ENCODE measurements at regions not wholly inside any gene's neighbourhood (a gene's known extent, or its start where the extent isn't known, plus 50 kb on each side); places are given as distances from the start of the nearest gene placed in this dataset.

- Histone ChIP-seq H3K4me3 (replicated peaks; ENCODE audit: insufficient read depth, low read length) (no peak overlapping the region), H3K27ac (replicated peaks) (no peak overlapping the region), H3K27me3 (ENCODE audit: insufficient read depth, poor library complexity, severe bottlenecking) (no peaks in the 10 kb centered on the region)
- TF ChIP-seq GABPA (IDR thresholded peaks at IDR 0.05; ENCODE audit: low read depth) (no peak), POLR2AphosphoS5 (IDR thresholded peaks at IDR 0.05; ENCODE audit: low read depth) (no peak), REST (IDR thresholded peaks at IDR 0.05; ENCODE audit: insufficient replicate concordance, low read depth) (no peak), CTCF (IDR thresholded peaks at IDR 0.05; ENCODE audit: insufficient read depth, low read length) (no peak), SPI1 (IDR thresholded peaks at IDR 0.05; ENCODE audit: borderline replicate concordance, low read depth) (no peak)
- no peak for DNase-seq (ENCODE audit: low read depth in 1 of 2, low spot score in 1 of 2)
Observed at GRCh38 chr2:41484858-41485234, 563.0 kb upstream of the PKDCC start.

- Histone ChIP-seq H3K27ac (replicated peaks) (no peak overlapping the region), H3K27me3 (ENCODE audit: insufficient read depth, poor library complexity, severe bottlenecking) (no peaks in the 10 kb centered on the region), H3K4me3 (replicated peaks; ENCODE audit: insufficient read depth, low read length) (no peak overlapping the region)
- no peak for DNase-seq (ENCODE audit: low read depth in 1 of 2, low spot score in 1 of 2)
- TF ChIP-seq REST (IDR thresholded peaks at IDR 0.05; ENCODE audit: insufficient replicate concordance, low read depth), result no peak
- TF ChIP-seq CTCF (IDR thresholded peaks at IDR 0.05; ENCODE audit: insufficient read depth, low read length), result no peak
- no peak for TF ChIP-seq GABPA (IDR thresholded peaks at IDR 0.05; ENCODE audit: low read depth)
- no peak for TF ChIP-seq SPI1 (IDR thresholded peaks at IDR 0.05; ENCODE audit: borderline replicate concordance, low read depth)
- TF ChIP-seq POLR2AphosphoS5 (IDR thresholded peaks at IDR 0.05; ENCODE audit: low read depth), result no peak
Observed at GRCh38 chr2:41486948-41487347, 560.9 kb upstream of the PKDCC start.

GRCh38 chr2:41488888-41489287, 558.9 kb upstream of the PKDCC start:
- TF ChIP-seq SPI1 (IDR thresholded peaks at IDR 0.05; ENCODE audit: borderline replicate concordance, low read depth) (no peak), POLR2AphosphoS5 (IDR thresholded peaks at IDR 0.05; ENCODE audit: low read depth) (no peak), REST (IDR thresholded peaks at IDR 0.05; ENCODE audit: insufficient replicate concordance, low read depth) (no peak), GABPA (IDR thresholded peaks at IDR 0.05; ENCODE audit: low read depth) (no peak), CTCF (IDR thresholded peaks at IDR 0.05; ENCODE audit: insufficient read depth, low read length) (no peak)
- Histone ChIP-seq H3K4me3 (replicated peaks; ENCODE audit: insufficient read depth, low read length) (no peak overlapping the region), H3K27me3 (ENCODE audit: insufficient read depth, poor library complexity, severe bottlenecking) (no peaks in the 10 kb centered on the region), H3K27ac (replicated peaks) (no peak overlapping the region)
- no peak for DNase-seq (ENCODE audit: low read depth in 1 of 2, low spot score in 1 of 2)

All from HL-60 (cell line).